Trophoblast cell (in vitro differentiated cells and primary cell): ENCODE measurements at regions not wholly inside any gene's neighbourhood (a gene's known extent, or its start where the extent isn't known, plus 50 kb on each side); places are given as distances from the start of the nearest gene placed in this dataset.

ENCODE experiments used
- DNase-seq, 2 donors: peaks; one replicate each; pipeline ENCODE4 v3.0.0-alpha.2; 2016
- H2AFZ ChIP-seq: 2 replicates; pipeline ENCODE4 v1.6.1; 2013; ENCODE audit warnings: low read length, moderate library complexity, mild to moderate bottlenecking; ENCODE audit not compliant: insufficient read depth, poor library complexity
- H2AK5ac ChIP-seq: 2 replicates; pipeline ENCODE4 v1.6.1; 2013; ENCODE audit warnings: mild to moderate bottlenecking, low read length
- H2BK120ac ChIP-seq: 2 replicates; pipeline ENCODE4 v1.6.1; 2013; ENCODE audit warnings: low read length, mild to moderate bottlenecking, moderate library complexity; ENCODE audit not compliant: insufficient read depth, poor library complexity
- H2BK12ac ChIP-seq: 2 replicates; pipeline ENCODE4 v1.6.1; 2013; ENCODE audit warnings: mild to moderate bottlenecking, low read length, moderate library complexity
- H2BK5ac ChIP-seq: 2 replicates; pipeline ENCODE4 v1.6.1; 2013; ENCODE audit warnings: low read length, low read depth, moderate library complexity, mild to moderate bottlenecking; ENCODE audit not compliant: poor library complexity
- H3K14ac ChIP-seq: 2 replicates; pipeline ENCODE4 v1.6.1; 2013; ENCODE audit warnings: mild to moderate bottlenecking, low read length
- H3K18ac ChIP-seq: 2 replicates; pipeline ENCODE4 v1.6.1; 2013; ENCODE audit warnings: mild to moderate bottlenecking, low read length
- H3K23ac ChIP-seq: 2 replicates; pipeline ENCODE4 v1.6.1; 2013; ENCODE audit warnings: low read length
- H3K27ac ChIP-seq: 2 replicates; pipeline ENCODE4 v1.5.1; 2013; ENCODE audit warnings: low read depth, mild to moderate bottlenecking, inconsistent platforms, low read length, moderate library complexity
- H3K27me3 ChIP-seq: 2 replicates; pipeline ENCODE4 v1.6.1; 2013; ENCODE audit warnings: inconsistent platforms, mild to moderate bottlenecking, low read length, moderate library complexity; ENCODE audit not compliant: insufficient read depth
- H3K36me3 ChIP-seq, 2 experiments: 1 replicate in 1 of 2; 2 replicates in 1 of 2; pipeline ENCODE4 v1.6.1; 2013; ENCODE audit warnings: low read length in 2 of 2, mild to moderate bottlenecking in 2 of 2, moderate library complexity in 1 of 2; ENCODE audit not compliant: insufficient read depth in 2 of 2, control insufficient read depth in 1 of 2
- H3K4ac ChIP-seq: 2 replicates; pipeline ENCODE4 v1.6.1; 2013; ENCODE audit warnings: low read depth, mild to moderate bottlenecking, low read length, moderate library complexity
- H3K4me1 ChIP-seq, 2 experiments: 1 replicate in 1 of 2; 2 replicates in 1 of 2; pipeline ENCODE4 v1.6.1; 2013; ENCODE audit warnings: low read length in 2 of 2, mild to moderate bottlenecking in 2 of 2, moderate library complexity in 1 of 2; ENCODE audit not compliant: insufficient read depth in 2 of 2, control insufficient read depth in 1 of 2
- H3K4me2 ChIP-seq: 2 replicates; pipeline ENCODE4 v1.6.1; 2013; ENCODE audit warnings: inconsistent platforms, mild to moderate bottlenecking, low read length, moderate library complexity
- H3K4me3 ChIP-seq: 2 replicates; pipeline ENCODE4 v1.5.1; 2013; ENCODE audit warnings: mild to moderate bottlenecking, low read depth, low read length, inconsistent platforms
- H3K79me1 ChIP-seq: one replicate; pipeline ENCODE4 v1.6.1; 2013; ENCODE audit warnings: low read length
- H3K79me2 ChIP-seq: 2 replicates; pipeline ENCODE4 v1.6.1; 2013; ENCODE audit warnings: low read length, mild to moderate bottlenecking; ENCODE audit not compliant: control insufficient read depth, insufficient read depth, poor library complexity
- H3K9ac ChIP-seq: 2 replicates; pipeline ENCODE4 v1.6.1; 2013; ENCODE audit warnings: mild to moderate bottlenecking, low read length
- H3K9me3 ChIP-seq: 2 replicates; pipeline ENCODE4 v1.6.1; 2013; ENCODE audit warnings: low read depth, mild to moderate bottlenecking, control low read depth, inconsistent platforms, low read length; ENCODE audit not compliant: insufficient read depth
- H4K12ac ChIP-seq: 2 replicates; pipeline ENCODE4 v1.6.1; 2013; ENCODE audit warnings: low read depth, mild to moderate bottlenecking, low read length, moderate library complexity
- H4K8ac ChIP-seq: 2 replicates; pipeline ENCODE4 v1.6.1; 2013; ENCODE audit warnings: low read depth, mild to moderate bottlenecking, low read length, moderate library complexity
- H4K91ac ChIP-seq: one replicate; pipeline ENCODE4 v1.6.1; 2013; ENCODE audit warnings: low read depth, mild to moderate bottlenecking, low read length, moderate library complexity
- WGBS: extraction: QIAGEN DNeasy Blood & Tissue Kit; methylation state at CpG from one replicate; pipeline ENCODE4 v1.1.7; 2013; ENCODE audit warnings: missing lambda C conversion rate; ENCODE audit not compliant: insufficient read length, insufficient coverage; ENCODE audit errors: extremely low coverage; 5-methylcytosine and 5-hydroxymethylcytosine counted together

DNA sequence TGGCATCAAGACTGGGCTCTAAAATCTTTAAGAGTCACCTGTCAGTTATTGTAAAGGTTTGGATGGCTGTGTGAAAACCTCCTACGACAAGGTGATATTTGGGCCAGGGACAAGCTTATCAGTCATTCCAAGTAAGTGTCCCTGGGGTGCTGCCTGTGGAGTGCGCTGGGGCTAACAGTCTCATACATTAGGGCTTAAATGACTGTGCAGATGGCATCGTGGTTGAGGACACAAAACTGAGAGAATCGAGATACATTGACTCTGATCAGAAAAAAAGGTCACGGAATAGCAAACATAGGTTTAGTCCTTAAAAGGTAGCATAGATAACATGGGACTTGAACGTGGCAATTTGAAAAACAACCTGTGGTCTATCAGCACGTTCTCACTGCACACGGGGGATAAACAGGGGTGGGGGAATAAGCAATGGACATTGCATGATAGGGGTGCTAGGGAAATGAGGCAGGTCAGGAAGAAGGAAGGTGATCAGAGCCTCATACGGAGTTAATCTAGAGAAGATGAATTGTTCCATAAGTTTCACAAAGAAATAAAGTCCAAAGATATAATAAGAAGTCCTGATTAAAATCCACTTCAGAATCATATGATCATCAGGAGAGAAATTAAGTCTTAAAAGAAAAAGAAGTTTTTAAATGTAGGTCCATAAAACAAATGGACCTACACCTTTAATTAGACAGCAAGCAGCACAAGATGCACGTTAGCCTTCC, 100.3 kb downstream of the DAD1 start:
- Histone ChIP-seq H3K79me2 (no peaks in the 10 kb centered on the region), H3K9ac (no peak overlapping the region), H3K4ac (no peak overlapping the region), H4K8ac (no peak overlapping the region), H3K9me3 (no peaks in the 10 kb centered on the region), H3K23ac (no peak overlapping the region), H3K27ac (no peak overlapping the region), H3K4me3 (no peak overlapping the region), H4K12ac (no peak overlapping the region), H3K27me3 (no peaks in the 10 kb centered on the region), H2BK5ac (no peak overlapping the region), H2AK5ac (no peak overlapping the region), H3K36me3 (no peaks in the 10 kb centered on the region), H3K4me1 (peaks cover 2 to 3% of the 10 kb centered on the region in 2 experiments), H2BK120ac (no peak overlapping the region), H2BK12ac (no peak overlapping the region), H3K14ac (no peak overlapping the region), H3K18ac (no peak overlapping the region), H2AFZ (no peak overlapping the region), H3K79me1 (no peaks in the 10 kb centered on the region), H4K91ac (no peak overlapping the region), H3K4me2 (no peak overlapping the region)
- no peak for DNase-seq
- WGBS = no CpG with 5 or more reads among the region's 10 CpGs

GRCh38 chr14:22487941-22488340, 101.1 kb downstream of the DAD1 start:
- no peaks in the 10 kb centered on the region for H3K79me2 ChIP-seq
- H3K79me1 ChIP-seq = no peaks in the 10 kb centered on the region
- H3K4me3 ChIP-seq = no peak overlapping the region
- H2AK5ac ChIP-seq = no peak overlapping the region
- no peak overlapping the region for H3K9ac ChIP-seq
- H3K9me3 ChIP-seq = no peaks in the 10 kb centered on the region
- H3K27me3 ChIP-seq = no peaks in the 10 kb centered on the region
- no peak for DNase-seq
- H3K27ac ChIP-seq = no peak overlapping the region
- no peak overlapping the region for H4K91ac ChIP-seq
- H4K12ac ChIP-seq = no peak overlapping the region
- H3K18ac ChIP-seq = no peak overlapping the region
- H3K4me1 ChIP-seq = peaks cover 2 to 3% of the 10 kb centered on the region in 2 experiments
- no peak overlapping the region for H2BK12ac ChIP-seq
- no CpG with 5 or more reads among the region's 1 CpG for WGBS
- no peak overlapping the region for H3K14ac ChIP-seq
- no peak overlapping the region for H3K23ac ChIP-seq
- H2BK5ac ChIP-seq = no peak overlapping the region
- no peaks in the 10 kb centered on the region for H3K36me3 ChIP-seq
- no peak overlapping the region for H2AFZ ChIP-seq
- H2BK120ac ChIP-seq = no peak overlapping the region
- H3K4me2 ChIP-seq = no peak overlapping the region
- no peak overlapping the region for H4K8ac ChIP-seq
- no peak overlapping the region for H3K4ac ChIP-seq

DNA sequence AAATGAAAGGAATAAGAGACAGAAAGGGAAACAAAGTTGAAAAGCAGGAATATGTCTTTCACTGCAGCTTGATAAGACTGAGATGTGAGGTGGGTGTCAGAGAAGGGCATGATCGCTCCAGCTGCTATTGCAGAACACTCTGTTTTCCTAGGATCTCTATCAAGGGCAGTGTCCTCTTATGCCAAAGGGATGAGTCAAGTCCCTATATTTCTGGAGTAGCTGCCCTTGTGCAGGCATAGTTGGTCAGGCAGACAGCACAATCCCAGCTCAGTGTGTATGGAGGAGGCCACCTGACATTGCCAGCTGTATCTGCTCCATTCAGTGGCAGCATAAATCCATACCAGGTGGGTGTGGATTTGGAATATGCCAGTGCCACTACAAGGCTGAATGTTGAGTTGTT, 101.6 kb downstream of the DAD1 start:
- Histone ChIP-seq H2BK12ac (no peak overlapping the region), H3K4me1 (peaks cover 2 to 3% of the 10 kb centered on the region in 2 experiments), H3K4ac (no peak overlapping the region), H2AK5ac (no peak overlapping the region), H4K91ac (no peak overlapping the region), H2BK120ac (no peak overlapping the region), H3K23ac (no peak overlapping the region), H3K18ac (no peak overlapping the region), H3K79me2 (no peaks in the 10 kb centered on the region), H3K27ac (no peak overlapping the region), H3K36me3 (no peaks in the 10 kb centered on the region), H3K14ac (no peak overlapping the region), H4K8ac (no peak overlapping the region), H2AFZ (no peak overlapping the region), H2BK5ac (no peak overlapping the region), H3K4me3 (no peak overlapping the region), H3K4me2 (no peak overlapping the region), H3K79me1 (no peaks in the 10 kb centered on the region), H3K9me3 (no peaks in the 10 kb centered on the region), H3K27me3 (no peaks in the 10 kb centered on the region), H4K12ac (no peak overlapping the region), H3K9ac (no peak overlapping the region)
- WGBS = no CpG with 5 or more reads among the region's 1 CpG
- DNase-seq = no peak

GRCh38 chr14:22486675-22487074, 102.3 kb downstream of the DAD1 start:
- peaks cover 2 to 3% of the 10 kb centered on the region in 2 experiments for H3K4me1 ChIP-seq
- no peak overlapping the region for H4K8ac ChIP-seq
- no peak overlapping the region for H2AFZ ChIP-seq
- DNase-seq = no peak
- no peak overlapping the region for H2BK120ac ChIP-seq
- H3K4me2 ChIP-seq = no peak overlapping the region
- H3K27me3 ChIP-seq = no peaks in the 10 kb centered on the region
- no peak overlapping the region for H3K23ac ChIP-seq
- no peak overlapping the region for H4K12ac ChIP-seq
- no peaks in the 10 kb centered on the region for H3K9me3 ChIP-seq
- H2AK5ac ChIP-seq = no peak overlapping the region
- H3K4ac ChIP-seq = no peak overlapping the region
- H3K4me3 ChIP-seq = no peak overlapping the region
- no peaks in the 10 kb centered on the region for H3K36me3 ChIP-seq
- no peak overlapping the region for H3K18ac ChIP-seq
- H2BK12ac ChIP-seq = no peak overlapping the region
- H3K27ac ChIP-seq = no peak overlapping the region
- no peak overlapping the region for H3K9ac ChIP-seq
- no peak overlapping the region for H2BK5ac ChIP-seq
- no peaks in the 10 kb centered on the region for H3K79me1 ChIP-seq
- WGBS = 100% methylated on average over 1 of the region's 5 CpGs
- no peaks in the 10 kb centered on the region for H3K79me2 ChIP-seq
- H4K91ac ChIP-seq = no peak overlapping the region
- no peak overlapping the region for H3K14ac ChIP-seq
